Coronary artery (tissue), 2 donors: ENCODE measurements at regions not wholly inside any gene's neighbourhood (a gene's known extent, or its start where the extent isn't known, plus 50 kb on each side); places are given as distances from the start of the nearest gene placed in this dataset.

Source experiments
- DNase-seq: peaks from one replicate; pipeline ENCODE4 v3.0.0-alpha.2; 2017; ENCODE audit warnings: low spot score
- H3K27ac ChIP-seq, 2 donors: fragments of 200-600 bp; sonication (generic); one replicate each; pipeline ENCODE4 v1.5.1; 2016 to 2019
- H3K4me3 ChIP-seq: fragments of 200-600 bp; sonication (generic); 2 replicates; pipeline ENCODE4 v1.5.1; 2016; ENCODE audit warnings: mild to moderate bottlenecking, moderate library complexity
- CTCF ChIP-seq: fragments of 200-600 bp; sonication (generic); IDR thresholded peaks from one replicate; pipeline ENCODE4 v1.5.1; 2019; ENCODE audit warnings: antibody characterized with exemption

- DNase-seq = no peak
- TF ChIP-seq CTCF = no peak
- Histone ChIP-seq H3K4me3 (no peak overlapping the region), H3K27ac (no peak overlapping the region)
These were observed 726.5 kb upstream of the RIOK2 start for GRCh38 chr5:97909541-97909940.

- H3K4me3 ChIP-seq = no peak overlapping the region
- H3K27ac ChIP-seq = no peak overlapping the region
- no peak for DNase-seq
- TF ChIP-seq CTCF = no peak
These were observed 731.4 kb upstream of the RIOK2 start for GRCh38 chr5:97914483-97914882.

- no peak for TF ChIP-seq CTCF
- no peak overlapping the region for H3K27ac ChIP-seq
- H3K4me3 ChIP-seq = no peak overlapping the region
- DNase-seq = no peak
These were observed 732.1 kb upstream of the RIOK2 start for GRCh38 chr5:97915106-97915505.

GRCh38 chr5:97918057-97918456 lies 735.0 kb upstream of the RIOK2 start:
- Histone ChIP-seq H3K4me3 (no peak overlapping the region), H3K27ac (no peak overlapping the region)
- DNase-seq = no peak
- no peak for TF ChIP-seq CTCF

GRCh38 chr5:97918620-97919019 lies 735.6 kb upstream of the RIOK2 start:
- Histone ChIP-seq H3K27ac (no peak overlapping the region), H3K4me3 (no peak overlapping the region)
- DNase-seq = no peak
- no peak for TF ChIP-seq CTCF

GRCh38 chr5:97919719-97920118 lies 736.7 kb upstream of the RIOK2 start:
- H3K27ac ChIP-seq = no peak overlapping the region
- DNase-seq = no peak
- H3K4me3 ChIP-seq = no peak overlapping the region
- no peak for TF ChIP-seq CTCF

- no peak for DNase-seq
These were observed 739.7 kb upstream of the RIOK2 start for GRCh38 chr5:97922776-97923175.

More at GRCh38 chr5:97922776-97923175, 739.7 kb upstream of the RIOK2 start:
- TF ChIP-seq CTCF = no peak
- no peak overlapping the region for H3K27ac ChIP-seq
- no peak overlapping the region for H3K4me3 ChIP-seq
